Tibial nerve (tissue), 4 donors: ENCODE measurements at regions not wholly inside any gene's neighbourhood (a gene's known extent, or its start where the extent isn't known, plus 50 kb on each side); places are given as distances from the start of the nearest gene placed in this dataset.

Experiments used
- EP300 ChIP-seq, 2 donors: sonication (generic); formaldehyde crosslinking; IDR thresholded peaks; one replicate each; pipeline ENCODE4 v1.6.1; 2017; ENCODE audit warnings: antibody characterized with exemption in 2 of 2, mild to moderate bottlenecking in 1 of 2
- TF ChIP-seq, protein P1 (sequence below), 5 experiments: fragments of 200-600 bp in 3 of 5; fragments of 450-650 bp in 2 of 5; sonication (generic) in 3 of 5; IDR thresholded peaks; one replicate each; pipeline ENCODE4 v1.5.1; 2016 to 2019; ENCODE audit warnings: antibody characterized with exemption in 5 of 5, mild to moderate bottlenecking in 3 of 5, moderate library complexity in 2 of 5

DNA sequence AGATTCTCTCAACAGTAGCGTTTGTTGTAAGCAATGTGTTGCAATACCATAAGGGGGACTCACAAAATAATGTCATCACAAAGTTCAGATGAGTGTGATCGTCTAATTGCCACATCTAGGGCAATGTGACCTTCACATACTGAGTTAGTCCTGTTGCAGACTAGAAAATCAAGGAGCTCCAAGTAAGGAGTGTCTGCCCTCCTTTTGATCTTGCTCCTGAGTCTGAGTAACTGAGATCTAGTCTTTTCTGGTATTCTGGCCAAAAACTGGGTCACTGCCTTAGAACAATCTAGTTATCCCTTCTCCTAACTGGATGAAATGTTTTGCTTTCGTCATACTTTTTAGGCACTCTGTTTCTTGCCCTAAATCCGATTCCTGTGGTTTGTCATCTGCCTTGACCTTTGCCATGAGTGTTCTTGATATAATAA, 712.1 kb downstream of the CDH11 start:
- TF ChIP-seq, protein P1, sequence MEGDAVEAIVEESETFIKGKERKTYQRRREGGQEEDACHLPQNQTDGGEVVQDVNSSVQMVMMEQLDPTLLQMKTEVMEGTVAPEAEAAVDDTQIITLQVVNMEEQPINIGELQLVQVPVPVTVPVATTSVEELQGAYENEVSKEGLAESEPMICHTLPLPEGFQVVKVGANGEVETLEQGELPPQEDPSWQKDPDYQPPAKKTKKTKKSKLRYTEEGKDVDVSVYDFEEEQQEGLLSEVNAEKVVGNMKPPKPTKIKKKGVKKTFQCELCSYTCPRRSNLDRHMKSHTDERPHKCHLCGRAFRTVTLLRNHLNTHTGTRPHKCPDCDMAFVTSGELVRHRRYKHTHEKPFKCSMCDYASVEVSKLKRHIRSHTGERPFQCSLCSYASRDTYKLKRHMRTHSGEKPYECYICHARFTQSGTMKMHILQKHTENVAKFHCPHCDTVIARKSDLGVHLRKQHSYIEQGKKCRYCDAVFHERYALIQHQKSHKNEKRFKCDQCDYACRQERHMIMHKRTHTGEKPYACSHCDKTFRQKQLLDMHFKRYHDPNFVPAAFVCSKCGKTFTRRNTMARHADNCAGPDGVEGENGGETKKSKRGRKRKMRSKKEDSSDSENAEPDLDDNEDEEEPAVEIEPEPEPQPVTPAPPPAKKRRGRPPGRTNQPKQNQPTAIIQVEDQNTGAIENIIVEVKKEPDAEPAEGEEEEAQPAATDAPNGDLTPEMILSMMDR (IDR thresholded peaks at IDR 0.05): no peak
- peak in 1 of 2 donors; percentile 70 for TF ChIP-seq EP300 (IDR thresholded peaks at IDR 0.05)
